Ovary (tissue), 3 donors: ENCODE measurements at regions not wholly inside any gene's neighbourhood (a gene's known extent, or its start where the extent isn't known, plus 50 kb on each side); places are given as distances from the start of the nearest gene placed in this dataset.

ENCODE experiments used
- CTCF ChIP-seq, 3 donors: fragments of 450-650 bp in 2 of 3; fragments of 200-600 bp in 1 of 3; IDR thresholded peaks; one replicate each; pipeline versions ENCODE4 v1.5.1 to v1.8.0; 2016 to 2022; ENCODE audit warnings: antibody characterized with exemption in 3 of 3, mild to moderate bottlenecking in 1 of 3
- POLR2A ChIP-seq: fragments of 450-650 bp; IDR thresholded peaks from one replicate; pipeline ENCODE4 v1.6.1; 2017; ENCODE audit warnings: antibody characterized with exemption, mild to moderate bottlenecking, moderate library complexity
- donor health status: DM: no; HTN: no; CAD: no.

GRCh38 chr4:81807386-81807785 lies 335.7 kb upstream of the RASGEF1B start:
- TF ChIP-seq POLR2A (no peak), CTCF (IDR thresholded peaks at IDR 0.05) (no peak)
